H9 (cell line): ENCODE measurements at regions not wholly inside any gene's neighbourhood (a gene's known extent, or its start where the extent isn't known, plus 50 kb on each side); places are given as distances from the start of the nearest gene placed in this dataset.

Experiments
- DNase-seq: peaks from one replicate; pipeline ENCODE4 v3.0.0-alpha.2; 2017
- H2AFZ ChIP-seq: one replicate; pipeline ENCODE4 v1.6.1; 2013; ENCODE audit warnings: mild to moderate bottlenecking, low read length, control low read depth, moderate library complexity
- H2AK5ac ChIP-seq: 2 replicates; pipeline ENCODE4 v1.6.1; 2013; ENCODE audit warnings: low read length, control low read depth, mixed read lengths; ENCODE audit not compliant: insufficient read length
- H2BK120ac ChIP-seq: one replicate; pipeline ENCODE4 v1.6.1; 2013; ENCODE audit warnings: low read depth, mild to moderate bottlenecking, low read length, control low read depth, inconsistent platforms; ENCODE audit not compliant: poor library complexity, severe bottlenecking
- H2BK12ac ChIP-seq: 2 replicates; pipeline ENCODE4 v1.6.1; 2013; ENCODE audit warnings: low read length, control low read depth, mixed read lengths, low read depth; ENCODE audit not compliant: insufficient read length
- H2BK15ac ChIP-seq: 2 replicates; pipeline ENCODE4 v1.6.1; 2013; ENCODE audit warnings: low read depth, low read length, control low read depth
- H2BK20ac ChIP-seq: one replicate; pipeline ENCODE4 v1.6.1; 2013; ENCODE audit warnings: low read depth, mild to moderate bottlenecking, low read length, control low read depth, inconsistent platforms; ENCODE audit not compliant: poor library complexity, severe bottlenecking
- H2BK5ac ChIP-seq: 2 replicates; pipeline ENCODE4 v1.6.1; 2013; ENCODE audit warnings: low read length, control low read depth, mixed read lengths; ENCODE audit not compliant: insufficient read length
- H3K14ac ChIP-seq: 2 replicates; pipeline ENCODE4 v1.6.1; 2013; ENCODE audit warnings: low read length, control low read depth; ENCODE audit not compliant: insufficient read depth
- H3K18ac ChIP-seq: 2 replicates; pipeline ENCODE4 v1.6.1; 2013; ENCODE audit warnings: low read depth, mild to moderate bottlenecking, mixed read lengths, low read length, control low read depth; ENCODE audit not compliant: insufficient read length
- H3K23ac ChIP-seq: 2 replicates; pipeline ENCODE4 v1.6.1; 2013; ENCODE audit warnings: low read length, control low read depth, mixed read lengths, low read depth; ENCODE audit not compliant: insufficient read length
- H3K23me2 ChIP-seq: 2 replicates; pipeline ENCODE4 v1.6.1; 2013; ENCODE audit warnings: low read depth, mild to moderate bottlenecking, mixed read lengths, low read length, control low read depth; ENCODE audit not compliant: insufficient read length, poor library complexity, severe bottlenecking
- H3K27ac ChIP-seq: 2 replicates; pipeline ENCODE4 v1.5.1; 2013; ENCODE audit warnings: low read length, control low read depth, mixed read lengths, low read depth; ENCODE audit not compliant: insufficient read length
- H3K27me3 ChIP-seq: 2 replicates; pipeline ENCODE4 v1.6.1; 2013; ENCODE audit warnings: low read length, control low read depth, inconsistent platforms; ENCODE audit not compliant: insufficient read depth
- H3K4ac ChIP-seq: 2 replicates; pipeline ENCODE4 v1.6.1; 2013; ENCODE audit warnings: low read depth, mild to moderate bottlenecking, control low read depth, inconsistent platforms, low read length, moderate library complexity
- H3K4me1 ChIP-seq: 2 replicates; pipeline ENCODE4 v1.6.1; 2013; ENCODE audit warnings: low read length, control low read depth, inconsistent platforms; ENCODE audit not compliant: insufficient read depth
- H3K4me2 ChIP-seq: 2 replicates; pipeline ENCODE4 v1.6.1; 2013; ENCODE audit warnings: low read length, control low read depth, mixed read lengths; ENCODE audit not compliant: insufficient read length, insufficient read depth
- H3K56ac ChIP-seq: 2 replicates; pipeline ENCODE4 v1.6.1; 2013; ENCODE audit warnings: low read depth, mild to moderate bottlenecking, mixed read lengths, low read length, control low read depth; ENCODE audit not compliant: insufficient read length
- H3K79me1 ChIP-seq: 2 replicates; pipeline ENCODE4 v1.6.1; 2013; ENCODE audit warnings: low read depth, mild to moderate bottlenecking, moderate library complexity, low read length, control low read depth, inconsistent platforms; ENCODE audit not compliant: insufficient read depth, poor library complexity, severe bottlenecking
- H3K79me2 ChIP-seq: 2 replicates; pipeline ENCODE4 v1.6.1; 2013; ENCODE audit warnings: low read length, control low read depth, inconsistent platforms; ENCODE audit not compliant: insufficient read depth
- H3K9ac ChIP-seq: 2 replicates; pipeline ENCODE4 v1.6.1; 2013; ENCODE audit warnings: low read length, control low read depth, mixed read lengths; ENCODE audit not compliant: insufficient read length; ENCODE audit errors: extremely low read depth
- H3K9me3 ChIP-seq: one replicate; pipeline ENCODE4 v1.6.1; 2013; ENCODE audit warnings: low read depth, low read length, inconsistent platforms; ENCODE audit not compliant: control insufficient read depth
- H3T11ph ChIP-seq: one replicate; pipeline ENCODE4 v1.6.1; 2013; ENCODE audit warnings: mild to moderate bottlenecking, low read length, control low read depth, inconsistent platforms
- H4K20me1 ChIP-seq: one replicate; pipeline ENCODE4 v1.6.1; 2013; ENCODE audit not compliant: control insufficient read depth, insufficient read length, insufficient read depth
- H4K5ac ChIP-seq: 2 replicates; pipeline ENCODE4 v1.6.1; 2013; ENCODE audit warnings: low read depth, mild to moderate bottlenecking, mixed read lengths, low read length, control low read depth; ENCODE audit not compliant: insufficient read length
- H4K8ac ChIP-seq: replicated peaks from 2 replicates; pipeline ENCODE4 v1.6.1; 2013; ENCODE audit warnings: low read length, control low read depth, mixed read lengths, low read depth; ENCODE audit not compliant: insufficient read length
- H4K91ac ChIP-seq: 2 replicates; pipeline ENCODE4 v1.6.1; 2013; ENCODE audit warnings: low read depth, mild to moderate bottlenecking, moderate library complexity, mixed read lengths, low read length, control low read depth; ENCODE audit not compliant: insufficient read length
- H3K27ac Mint-ChIP-seq, 3 experiments: 2 replicates in 2 of 3; 3 replicates in 1 of 3; pipeline ENCODE4 v1.8.0; 2020 to 2021; ENCODE audit warnings: mixed read lengths in 3 of 3, mild to moderate bottlenecking in 1 of 3, moderate library complexity in 1 of 3
- H3K27me3 Mint-ChIP-seq: 2 replicates; pipeline ENCODE4 v1.8.0; 2021; ENCODE audit warnings: low read depth, mild to moderate bottlenecking, moderate library complexity, mixed read lengths
- H3K36me3 Mint-ChIP-seq, 3 experiments: 2 replicates in 2 of 3; 3 replicates in 1 of 3; pipeline ENCODE4 v1.8.0; 2020 to 2021; ENCODE audit warnings: low read depth in 3 of 3, mixed read lengths in 3 of 3; ENCODE audit not compliant: insufficient read depth in 1 of 3
- H3K4me1 Mint-ChIP-seq, 2 experiments: 2 replicates each; pipeline ENCODE4 v1.8.0; 2020; ENCODE audit warnings: mixed read lengths in 2 of 2
- H3K4me3 Mint-ChIP-seq, 2 experiments: 2 replicates in 1 of 2; 3 replicates in 1 of 2; pipeline ENCODE4 v1.8.0; 2020 to 2021; ENCODE audit warnings: mild to moderate bottlenecking in 2 of 2, mixed read lengths in 2 of 2, moderate library complexity in 1 of 2
- H3K9me3 Mint-ChIP-seq, 2 experiments: 2 replicates in 1 of 2; 3 replicates in 1 of 2; pipeline ENCODE4 v1.8.0; 2020; ENCODE audit warnings: mild to moderate bottlenecking in 2 of 2, mixed read lengths in 2 of 2, moderate library complexity in 1 of 2
- WGBS: extraction: QIAGEN DNeasy Blood & Tissue Kit; methylation state at CpG from one replicate; pipeline ENCODE4 v1.1.7; 2013; ENCODE audit warnings: missing lambda C conversion rate, low lambda C conversion rate, mixed read lengths; ENCODE audit not compliant: insufficient read length; ENCODE audit errors: extremely low coverage; 5-methylcytosine and 5-hydroxymethylcytosine counted together
- TF ChIP-seq, protein P1 (sequence below): fragments of 200-600 bp; sonication (generic); conservative IDR thresholded peaks from 3 replicates; pipeline ENCODE4 v1.8.0; 2021; ENCODE audit warnings: antibody characterized with exemption, mild to moderate bottlenecking

DNA sequence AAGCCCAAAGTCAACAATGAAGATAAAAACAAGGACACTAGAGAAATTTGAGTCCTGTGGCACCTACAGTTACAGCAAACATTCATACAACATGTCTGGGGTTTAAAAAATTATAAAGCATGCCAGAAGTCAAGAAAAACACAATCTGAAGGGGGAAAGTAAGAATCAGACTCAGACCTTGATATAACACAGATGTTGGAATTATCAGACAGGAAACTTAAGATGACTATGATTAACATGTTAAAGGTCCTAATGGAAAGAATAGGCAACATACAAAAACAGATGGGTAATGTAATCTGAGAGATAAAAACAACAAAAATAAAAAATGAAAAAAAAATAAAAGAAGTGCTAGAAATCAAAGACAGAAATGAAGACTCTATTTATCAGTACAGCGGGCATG is 446.5 kb downstream of the SPRY1 start:
- Histone ChIP-seq H2BK5ac (no peak overlapping the region), H3K4me2 (no peak overlapping the region), H3K9me3 (no peaks in the 10 kb centered on the region), H2AK5ac (no peak overlapping the region), H3K14ac (no peak overlapping the region), H3K4me1 (no peaks in the 10 kb centered on the region; the same call in 1 of the 2 replicates), H3K23ac (no peak overlapping the region), H3K4ac (no peak overlapping the region), H2BK12ac (no peak overlapping the region), H3K27me3 (no peaks in the 10 kb centered on the region), H2BK120ac (no peak overlapping the region), H3K27ac (no peak overlapping the region), H3K23me2 (no peaks in the 10 kb centered on the region), H3T11ph (no peak overlapping the region), H3K56ac (no peak overlapping the region), H4K91ac (no peak overlapping the region), H4K8ac (no peak overlapping the region), H3K79me1 (no peaks in the 10 kb centered on the region), H2BK20ac (no peak overlapping the region), H3K18ac (no peak overlapping the region), H2BK15ac (no peak overlapping the region), H4K5ac (no peak overlapping the region), H2AFZ (no peak overlapping the region), H3K9ac (no peak overlapping the region), H4K20me1 (no peaks in the 10 kb centered on the region), H3K79me2 (no peaks in the 10 kb centered on the region)
- no peaks in the 10 kb centered on the region for H3K27me3 Mint-ChIP-seq
- 0 out of 7 replicates have a peak overlapping the region, but pooled peaks of 1 of the 3 experiments have one; percentile 53 for H3K27ac Mint-ChIP-seq
- TF ChIP-seq, protein P1, sequence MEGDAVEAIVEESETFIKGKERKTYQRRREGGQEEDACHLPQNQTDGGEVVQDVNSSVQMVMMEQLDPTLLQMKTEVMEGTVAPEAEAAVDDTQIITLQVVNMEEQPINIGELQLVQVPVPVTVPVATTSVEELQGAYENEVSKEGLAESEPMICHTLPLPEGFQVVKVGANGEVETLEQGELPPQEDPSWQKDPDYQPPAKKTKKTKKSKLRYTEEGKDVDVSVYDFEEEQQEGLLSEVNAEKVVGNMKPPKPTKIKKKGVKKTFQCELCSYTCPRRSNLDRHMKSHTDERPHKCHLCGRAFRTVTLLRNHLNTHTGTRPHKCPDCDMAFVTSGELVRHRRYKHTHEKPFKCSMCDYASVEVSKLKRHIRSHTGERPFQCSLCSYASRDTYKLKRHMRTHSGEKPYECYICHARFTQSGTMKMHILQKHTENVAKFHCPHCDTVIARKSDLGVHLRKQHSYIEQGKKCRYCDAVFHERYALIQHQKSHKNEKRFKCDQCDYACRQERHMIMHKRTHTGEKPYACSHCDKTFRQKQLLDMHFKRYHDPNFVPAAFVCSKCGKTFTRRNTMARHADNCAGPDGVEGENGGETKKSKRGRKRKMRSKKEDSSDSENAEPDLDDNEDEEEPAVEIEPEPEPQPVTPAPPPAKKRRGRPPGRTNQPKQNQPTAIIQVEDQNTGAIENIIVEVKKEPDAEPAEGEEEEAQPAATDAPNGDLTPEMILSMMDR: no peak
- DNase-seq: no peak
- H3K4me3 Mint-ChIP-seq: no peak overlapping the region
- WGBS: no CpG with 5 or more reads among the region's 1 CpG
- peaks cover 12 to 20% of the 10 kb centered on the region in 2 experiments for H3K4me1 Mint-ChIP-seq
- H3K36me3 Mint-ChIP-seq: peaks cover 0 to 21% (median 12%) of the 10 kb centered on the region in 3 experiments; a peak in 5 of 7 replicates
- H3K9me3 Mint-ChIP-seq: peaks cover 8 to 11% of the 10 kb centered on the region in 2 experiments; a peak in 3 of 5 replicates
